A549 (cell line): ENCODE measurements at regions not wholly inside any gene's neighbourhood (a gene's known extent, or its start where the extent isn't known, plus 50 kb on each side); places are given as distances from the start of the nearest gene placed in this dataset.

Source experiments
- ATAC-seq, 2 experiments: fragments of 200-7000 bp in 1 of 2; fragments of >200 bp in 1 of 2; cut with Nextera tagmentation in 1 of 2; cut with Tn5 transposase in 1 of 2; 3 replicates each; pipeline versions ENCODE4 v1.8.0 to v1.9.1; 2018 to 2020; ENCODE audit warnings: mild to moderate bottlenecking in 1 of 2, moderate library complexity in 1 of 2
- CTCF ChIA-PET: fragments of 300-600 bp; sonication (Branson Sonifier 250); formaldehyde crosslinking; extraction: SDS; loops from one replicate; lab custom pipeline; 2021; ENCODE audit warnings: antibody characterized with exemption, inconsistent platforms; lab: Yijun Ruan, JAX
- POLR2A ChIA-PET: fragments of 350-600 bp; formaldehyde crosslinking; extraction: SDS; loops from one replicate; lab custom pipeline; 2021; ENCODE audit warnings: antibody characterized with exemption, inconsistent platforms; lab: Yijun Ruan, JAX
- DNase-seq, 2 experiments: peaks; one replicate each; pipeline versions ENCODE4 v3.0.0 to v3.0.0-alpha.2; 2011 to 2016; ENCODE audit warnings: low read depth in 1 of 2, low spot score in 1 of 2
- FAIRE-seq: peaks from 2 replicates; lab custom pipeline; 2011; peaks lifted over from hg19 to GRCh38; lab: Jason Lieb, UNC
- H3K27ac ChIP-seq, 2 experiments: fragments of >200 bp; sonication (Bioruptor Twin); formaldehyde crosslinking; 3 replicates each; pipeline ENCODE4 v1.5.1; 2016 to 2017
- H3K4me1 ChIP-seq: fragments of >200 bp; sonication (Bioruptor Twin); formaldehyde crosslinking; 3 replicates; pipeline ENCODE4 v1.6.1; 2016
- H3K4me2 ChIP-seq: fragments of >200 bp; sonication (Bioruptor Twin); formaldehyde crosslinking; 3 replicates; pipeline ENCODE4 v1.6.1; 2016
- H3K4me3 ChIP-seq: fragments of >200 bp; sonication (Bioruptor Twin); formaldehyde crosslinking; 3 replicates; pipeline ENCODE4 v1.5.1; 2016
- H3K9me3 ChIP-seq: fragments of >200 bp; sonication (Bioruptor Twin); formaldehyde crosslinking; 3 replicates; pipeline ENCODE4 v1.6.1; 2016
- BHLHE40 ChIP-seq: IDR thresholded peaks from 2 replicates; pipeline ENCODE4 v1.6.1; 2012; ENCODE audit warnings: low read depth, low read length, inconsistent platforms
- CBX8 ChIP-seq: fragments of 200-600 bp; sonication (generic); IDR thresholded peaks from 2 replicates; pipeline ENCODE4 v1.6.1; 2016
- CEBPB ChIP-seq, 2 experiments: fragments of >200 bp in 1 of 2; sonication (Bioruptor Twin) in 1 of 2; formaldehyde crosslinking in 1 of 2; IDR thresholded peaks; 2 replicates each; pipeline ENCODE4 v1.6.1; 2012 to 2016
- CHD4 ChIP-seq: fragments of 200-600 bp; sonication (generic); IDR thresholded peaks from 2 replicates; pipeline ENCODE4 v1.6.1; 2016; ENCODE audit warnings: antibody characterized with exemption, mild to moderate bottlenecking, borderline replicate concordance
- FOSB ChIP-seq: fragments of 250-450 bp; sonication (Bioruptor Pico); IDR thresholded peaks from 2 replicates; pipeline ENCODE4 v1.5.0; 2020; ENCODE audit warnings: mild to moderate bottlenecking, moderate library complexity
- HOXB13 ChIP-seq: fragments of 250-450 bp; sonication (Bioruptor Pico); IDR thresholded peaks from 2 replicates; pipeline ENCODE4 v1.5.0; 2020; ENCODE audit warnings: low read depth, mild to moderate bottlenecking, moderate library complexity
- MAFK ChIP-seq: fragments of 450-650 bp; IDR thresholded peaks from 2 replicates; pipeline ENCODE4 v1.6.1; 2014; ENCODE audit not compliant: partially characterized antibody
- NFE2L2 ChIP-seq: fragments of 150-350 bp; conservative IDR thresholded peaks from 2 replicates; pipeline ENCODE4 v1.6.1; 2014; ENCODE audit warnings: low read length
- PHF8 ChIP-seq: fragments of 200-600 bp; sonication (generic); IDR thresholded peaks from 2 replicates; pipeline ENCODE4 v1.6.1; 2016; ENCODE audit warnings: low read depth, mild to moderate bottlenecking, antibody characterized with exemption, moderate library complexity, borderline replicate concordance
- RAD21 ChIP-seq, 2 experiments: fragments of >200 bp in 1 of 2; sonication (Bioruptor Twin) in 1 of 2; formaldehyde crosslinking in 1 of 2; IDR thresholded peaks in 1 of 2; conservative IDR thresholded peaks in 1 of 2; 2 replicates in 1 of 2; 3 replicates in 1 of 2; pipeline ENCODE4 v1.6.1; 2012 to 2018; ENCODE audit warnings: inconsistent platforms in 1 of 2
- SREBF2 ChIP-seq: fragments of 450-650 bp; IDR thresholded peaks from 2 replicates; pipeline ENCODE4 v1.6.1; 2014; ENCODE audit warnings: mild to moderate bottlenecking, moderate library complexity
- ZC3H11A ChIP-seq: fragments of 450-650 bp; IDR thresholded peaks from 2 replicates; pipeline ENCODE4 v1.6.1; 2014; ENCODE audit warnings: antibody characterized with exemption, mild to moderate bottlenecking
- ZSCAN20 ChIP-seq: fragments of 250-450 bp; sonication (Bioruptor Pico); IDR thresholded peaks from 2 replicates; pipeline ENCODE4 v1.8.0; 2022; ENCODE audit warnings: mild to moderate bottlenecking, moderate library complexity
- WGBS: methylation state at CpG from one replicate; pipeline ENCODE4 v1.1.6; 2017; ENCODE audit errors: missing lambda C conversion rate; 5-methylcytosine and 5-hydroxymethylcytosine counted together
- TF ChIP-seq, protein P1 (sequence below): fragments of 200-600 bp; sonication (generic); IDR thresholded peaks from 2 replicates; pipeline ENCODE4 v1.6.1; 2016; ENCODE audit warnings: antibody characterized with exemption, mild to moderate bottlenecking, moderate library complexity
- TF ChIP-seq, protein P2 (sequence below): IDR thresholded peaks from 2 replicates; pipeline ENCODE4 v1.6.1; 2012

DNA sequence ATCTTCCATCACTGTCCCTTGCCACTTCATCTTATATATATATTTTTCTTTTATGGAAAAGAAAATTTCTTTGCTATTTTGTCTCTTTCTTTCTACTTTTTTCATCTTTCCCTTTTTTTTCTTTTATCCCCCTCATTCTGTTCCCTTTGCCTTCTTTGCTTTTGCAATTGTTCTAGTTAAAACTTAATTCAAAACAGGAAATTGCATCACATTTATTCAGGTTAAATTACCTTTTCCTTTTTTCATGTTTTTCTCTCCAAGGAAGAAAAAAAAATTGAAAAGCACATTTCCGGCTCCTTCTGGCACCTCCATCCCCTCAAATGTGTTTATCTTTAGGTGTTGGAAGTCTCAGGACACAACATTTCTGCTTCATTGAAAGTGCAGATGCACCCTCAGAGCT lies 176.9 kb downstream of the FGF1 start:
- Histone ChIP-seq H3K4me2 (no peak overlapping the region), H3K27ac (no peak overlapping the region), H3K9me3 (no peaks in the 10 kb centered on the region), H3K4me1 (peaks cover 40% of the 10 kb centered on the region), H3K4me3 (no peak overlapping the region)
- ChIA-PET CTCF (interaction anchor here (1.3 to 3.8 kb wide), 2 partner anchors 8 to 40 kb away, joined by 4 to 14 read pairs; no protein-coding TSS in a partner anchor), POLR2A (no interaction called here)
- no peak for TF ChIP-seq CHD4
- no peak for TF ChIP-seq PHF8
- no peak for TF ChIP-seq SREBF2
- ATAC-seq (no peak), DNase-seq (no peak), FAIRE-seq (no peak)
- 85% methylated on average over 1 of the region's 1 CpG for WGBS

DNA sequence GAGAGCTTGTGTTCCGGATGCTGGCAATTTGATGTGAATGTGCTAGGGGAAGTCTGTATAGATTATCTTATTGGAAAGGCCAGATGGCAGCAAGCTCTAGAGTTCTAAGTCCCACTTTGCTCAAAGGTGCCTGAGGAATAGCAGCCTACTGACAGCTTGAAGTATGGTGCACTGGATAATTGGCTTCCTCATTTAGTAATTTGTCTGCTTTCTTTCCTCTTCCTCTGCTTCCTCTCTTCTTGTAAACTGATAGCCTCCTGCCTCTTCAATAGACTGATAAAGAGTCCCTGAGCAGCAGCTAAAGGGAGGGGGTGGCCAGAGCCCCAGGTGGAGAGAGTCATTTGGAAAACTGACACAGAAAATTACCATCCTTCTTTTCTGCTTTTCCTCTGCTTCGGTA lies 177.3 kb downstream of the FGF1 start:
- ATAC-seq = no peak
- peak overlapping the region; percentile 61; the same call in 2 of the 3 replicates for H3K4me2 ChIP-seq
- ChIA-PET POLR2A (no interaction called here), CTCF (interaction anchor here (1.3 to 3.8 kb wide), 2 partner anchors 9 to 40 kb away, joined by 4 to 14 read pairs; no protein-coding TSS in a partner anchor)
- WGBS = 92% methylated on average over 2 of the region's 2 CpGs
- H3K4me1 ChIP-seq = peaks cover 40% of the 10 kb centered on the region
- no peak overlapping the region for H3K4me3 ChIP-seq
- no peak for DNase-seq
- H3K27ac ChIP-seq = 0 out of 6 replicates have a peak overlapping the region, but pooled peaks have one; percentile 6 to 15
- no peak for TF ChIP-seq CBX8
- TF ChIP-seq, protein P1, sequence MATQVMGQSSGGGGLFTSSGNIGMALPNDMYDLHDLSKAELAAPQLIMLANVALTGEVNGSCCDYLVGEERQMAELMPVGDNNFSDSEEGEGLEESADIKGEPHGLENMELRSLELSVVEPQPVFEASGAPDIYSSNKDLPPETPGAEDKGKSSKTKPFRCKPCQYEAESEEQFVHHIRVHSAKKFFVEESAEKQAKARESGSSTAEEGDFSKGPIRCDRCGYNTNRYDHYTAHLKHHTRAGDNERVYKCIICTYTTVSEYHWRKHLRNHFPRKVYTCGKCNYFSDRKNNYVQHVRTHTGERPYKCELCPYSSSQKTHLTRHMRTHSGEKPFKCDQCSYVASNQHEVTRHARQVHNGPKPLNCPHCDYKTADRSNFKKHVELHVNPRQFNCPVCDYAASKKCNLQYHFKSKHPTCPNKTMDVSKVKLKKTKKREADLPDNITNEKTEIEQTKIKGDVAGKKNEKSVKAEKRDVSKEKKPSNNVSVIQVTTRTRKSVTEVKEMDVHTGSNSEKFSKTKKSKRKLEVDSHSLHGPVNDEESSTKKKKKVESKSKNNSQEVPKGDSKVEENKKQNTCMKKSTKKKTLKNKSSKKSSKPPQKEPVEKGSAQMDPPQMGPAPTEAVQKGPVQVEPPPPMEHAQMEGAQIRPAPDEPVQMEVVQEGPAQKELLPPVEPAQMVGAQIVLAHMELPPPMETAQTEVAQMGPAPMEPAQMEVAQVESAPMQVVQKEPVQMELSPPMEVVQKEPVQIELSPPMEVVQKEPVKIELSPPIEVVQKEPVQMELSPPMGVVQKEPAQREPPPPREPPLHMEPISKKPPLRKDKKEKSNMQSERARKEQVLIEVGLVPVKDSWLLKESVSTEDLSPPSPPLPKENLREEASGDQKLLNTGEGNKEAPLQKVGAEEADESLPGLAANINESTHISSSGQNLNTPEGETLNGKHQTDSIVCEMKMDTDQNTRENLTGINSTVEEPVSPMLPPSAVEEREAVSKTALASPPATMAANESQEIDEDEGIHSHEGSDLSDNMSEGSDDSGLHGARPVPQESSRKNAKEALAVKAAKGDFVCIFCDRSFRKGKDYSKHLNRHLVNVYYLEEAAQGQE = no peak
- no peak for TF ChIP-seq HOXB13
- TF ChIP-seq BHLHE40 = no peak
- TF ChIP-seq, protein P2, sequence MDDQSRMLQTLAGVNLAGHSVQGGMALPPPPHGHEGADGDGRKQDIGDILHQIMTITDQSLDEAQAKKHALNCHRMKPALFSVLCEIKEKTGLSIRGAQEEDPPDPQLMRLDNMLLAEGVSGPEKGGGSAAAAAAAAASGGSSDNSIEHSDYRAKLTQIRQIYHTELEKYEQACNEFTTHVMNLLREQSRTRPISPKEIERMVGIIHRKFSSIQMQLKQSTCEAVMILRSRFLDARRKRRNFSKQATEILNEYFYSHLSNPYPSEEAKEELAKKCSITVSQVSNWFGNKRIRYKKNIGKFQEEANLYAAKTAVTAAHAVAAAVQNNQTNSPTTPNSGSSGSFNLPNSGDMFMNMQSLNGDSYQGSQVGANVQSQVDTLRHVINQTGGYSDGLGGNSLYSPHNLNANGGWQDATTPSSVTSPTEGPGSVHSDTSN = no peak
- TF ChIP-seq ZC3H11A = no peak
- TF ChIP-seq ZSCAN20 = no peak
- TF ChIP-seq CEBPB (IDR thresholded peaks at IDR 0.05) = no peak
- no peak for FAIRE-seq
- H3K9me3 ChIP-seq = no peaks in the 10 kb centered on the region

DNA sequence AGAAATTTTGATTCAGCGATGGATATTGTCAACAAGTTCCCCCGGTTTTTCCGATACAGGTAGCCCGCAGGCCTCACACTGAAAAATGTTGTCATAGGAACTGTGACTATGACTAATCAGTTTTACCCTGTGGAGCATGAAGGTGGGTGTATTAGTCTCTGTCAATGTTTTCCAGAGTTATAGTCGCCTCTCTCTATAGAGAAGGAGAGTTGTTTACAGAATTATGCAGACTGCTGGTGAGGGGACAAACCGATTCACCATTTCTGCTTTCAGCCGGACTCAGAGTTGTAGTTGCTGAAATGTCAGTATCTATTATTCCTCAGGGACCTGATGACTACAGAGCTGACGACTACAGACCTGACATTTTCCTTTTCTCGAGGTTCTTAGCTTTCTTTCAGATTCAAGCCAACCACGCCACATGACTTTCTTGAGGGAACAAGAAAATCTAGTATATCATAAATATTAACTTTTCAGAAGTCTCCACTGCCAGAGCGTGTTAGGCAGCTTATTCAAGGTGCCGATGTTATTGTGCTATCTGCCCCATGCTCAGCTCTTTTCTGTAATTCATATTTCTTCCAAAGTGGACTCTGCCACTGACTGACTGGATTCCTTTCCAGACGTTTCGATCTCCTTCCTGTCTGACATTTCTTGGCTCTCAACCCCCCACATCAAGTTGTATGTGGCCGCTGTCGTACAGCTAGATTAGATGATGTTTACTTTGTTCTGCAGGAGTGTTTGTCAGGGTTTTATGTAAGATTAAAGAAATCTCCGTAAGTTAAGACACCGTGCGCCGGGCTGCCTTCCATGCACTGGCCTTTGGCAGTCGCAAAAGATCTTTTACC lies 178.1 kb downstream of the FGF1 start:
- TF ChIP-seq MAFK = peak; percentile 58
- TF ChIP-seq RAD21 (conservative IDR thresholded peaks at IDR 0.05 in 1 of 2, IDR thresholded peaks at IDR 0.05 in 1 of 2) = no peak
- TF ChIP-seq FOSB (CRISPR knock-in tag) = no peak
- TF ChIP-seq NFE2L2 = 0 out of 2 replicates have a peak, but pooled peaks have one; percentile 22
- Histone ChIP-seq H3K9me3 (no peaks in the 10 kb centered on the region), H3K4me1 (peaks cover 36% of the 10 kb centered on the region), H3K4me2 (peak overlapping the region; percentile 61), H3K4me3 (no peak overlapping the region), H3K27ac (peak overlapping the region; percentile 28 to 53; a peak in 5 of 6 replicates)
- ATAC-seq = peak; percentile 52 to 77; a peak in 3 of 6 replicates
- ChIA-PET CTCF (interaction anchor here (1.1 to 3.8 kb wide), 3 partner anchors 10 to 46 kb away, joined by 3 to 14 read pairs (median 4); no protein-coding TSS in a partner anchor), POLR2A (no interaction called here)
- no peak for FAIRE-seq
- WGBS = 46% methylated on average over 21 of the region's 21 CpGs
- peak in 1 of 2 experiments; percentile 38 for DNase-seq
